ENCODE measurements at regions not wholly inside any gene's neighbourhood (a gene's known extent, or its start where the extent isn't known, plus 50 kb on each side); places are given as distances from the start of the nearest gene placed in this dataset.
A peak's percentile ranks its signal among the peaks of the same experiment; 100 is the strongest.

DNA sequence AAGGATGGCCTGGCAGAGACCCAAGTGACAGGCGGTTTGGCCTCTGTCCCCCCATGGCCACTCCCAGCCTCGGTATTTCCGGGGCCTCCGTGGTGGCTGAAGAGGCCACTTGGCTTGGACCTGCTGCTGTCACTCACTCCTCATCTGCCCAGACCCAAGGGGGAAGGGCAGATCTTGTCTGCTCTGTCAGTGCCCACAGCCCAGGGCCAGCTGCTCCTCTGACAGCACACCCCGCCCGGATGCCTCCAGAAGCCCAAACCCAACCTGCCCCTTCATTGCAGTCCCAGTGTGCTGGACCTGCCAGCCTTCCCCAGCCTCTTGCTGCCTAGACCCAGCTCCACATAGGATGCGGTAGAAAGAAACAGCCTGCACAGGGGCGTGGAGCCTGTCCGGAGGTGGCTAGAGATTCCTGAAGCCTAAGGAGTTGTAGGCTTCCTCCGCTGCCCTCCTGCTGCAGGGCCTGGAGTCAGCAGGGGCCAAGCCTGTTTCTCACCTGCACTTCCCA, 52.0 kb downstream of the MAGEF1 start:
- no peak for DNase-seq

DNA sequence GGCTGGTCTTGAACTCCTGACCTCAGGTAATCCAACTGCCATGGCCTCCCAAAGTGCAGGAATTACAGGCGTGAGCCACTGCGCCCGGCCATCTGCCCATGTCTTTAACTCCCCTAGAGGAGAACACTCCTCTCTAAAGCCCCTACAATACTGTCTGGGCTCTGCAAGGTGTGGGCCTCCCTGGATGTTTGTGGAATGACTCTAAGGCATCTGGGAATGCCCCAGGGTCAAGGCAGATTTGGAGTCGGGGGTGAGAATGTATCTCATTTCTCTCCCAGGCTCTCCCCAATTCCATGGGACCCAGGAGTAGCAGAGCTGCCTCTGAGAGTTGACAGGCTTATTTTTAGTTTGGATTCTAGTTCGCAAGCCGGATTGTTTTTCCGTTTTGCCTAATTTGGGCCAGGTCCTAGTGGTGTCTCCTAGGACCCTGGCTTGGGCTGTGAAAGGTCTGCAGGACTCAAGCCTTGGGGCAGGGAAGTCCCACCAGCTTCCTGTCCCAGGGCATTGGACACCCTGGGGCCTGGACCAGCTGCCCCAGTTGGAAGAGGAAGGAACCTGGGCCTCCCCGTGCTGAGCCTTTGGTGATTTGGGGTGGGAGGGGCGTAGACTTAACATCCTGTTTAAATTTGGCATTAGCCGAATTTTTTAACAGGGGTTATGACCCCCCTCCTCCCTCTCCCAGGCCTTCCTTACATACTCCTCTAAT, 53.5 kb downstream of the MAGEF1 start:
- DNase-seq = no peak

DNA sequence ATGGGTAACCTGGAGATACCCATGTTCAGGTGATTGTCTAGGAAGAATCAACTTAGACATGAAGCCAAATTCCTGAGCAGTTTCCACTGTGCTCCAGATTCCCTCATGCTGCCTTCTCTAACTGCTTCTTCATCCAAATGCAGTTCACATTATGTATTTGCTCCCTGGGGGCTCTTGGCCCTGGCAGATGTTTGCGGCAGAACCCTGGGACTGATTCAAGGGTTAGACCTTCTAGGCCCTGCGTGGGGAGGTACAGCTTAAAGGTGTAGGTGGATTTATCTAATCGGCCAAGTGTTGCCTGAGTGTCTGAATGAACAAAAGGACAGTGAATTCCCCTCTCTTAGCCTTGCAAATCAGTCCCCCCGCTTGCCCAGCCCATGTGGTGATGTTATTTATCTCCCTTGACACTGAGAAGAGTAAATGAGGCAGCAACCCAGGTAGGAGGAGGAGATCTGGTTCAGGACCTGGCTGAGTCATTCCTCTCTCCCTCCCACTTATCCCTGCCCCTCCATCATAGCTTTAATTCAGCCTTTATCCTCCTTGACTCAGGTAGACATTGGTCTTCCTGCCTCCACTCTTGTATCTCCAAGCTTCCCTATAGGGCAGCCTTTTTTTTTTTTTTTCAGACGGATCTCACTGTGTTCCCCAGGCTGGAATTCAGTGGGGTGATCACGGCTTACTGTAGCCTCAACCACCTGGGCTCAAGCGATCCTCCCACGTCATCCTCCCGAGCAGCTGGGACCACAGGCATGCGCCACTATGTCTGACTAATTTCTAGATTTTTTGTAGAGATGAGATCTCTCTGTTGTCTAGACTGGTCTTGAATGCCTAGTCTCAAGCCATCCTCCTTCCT, 54.8 kb downstream of the MAGEF1 start:
- DNase-seq = peak; percentile 88

DNA sequence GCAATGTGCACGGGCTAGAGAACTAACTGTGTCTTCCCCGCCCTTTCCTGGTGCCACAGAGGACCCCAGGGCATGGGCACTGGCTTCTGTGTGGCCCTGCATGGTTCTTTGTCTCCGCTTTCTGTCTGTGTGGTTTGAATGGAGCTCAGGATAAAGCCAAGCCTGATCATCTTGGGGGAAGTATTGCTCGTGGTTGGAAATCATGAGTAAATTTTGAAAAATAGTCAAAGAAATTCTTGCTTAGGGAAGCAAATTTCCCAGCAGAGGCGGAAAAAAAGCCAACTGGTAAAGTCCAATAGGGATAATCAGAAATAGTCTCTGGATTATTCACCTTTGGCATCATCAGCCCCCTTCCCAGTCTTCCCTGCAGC, 55.4 kb downstream of the MAGEF1 start:
- DNase-seq = no peak

DNA sequence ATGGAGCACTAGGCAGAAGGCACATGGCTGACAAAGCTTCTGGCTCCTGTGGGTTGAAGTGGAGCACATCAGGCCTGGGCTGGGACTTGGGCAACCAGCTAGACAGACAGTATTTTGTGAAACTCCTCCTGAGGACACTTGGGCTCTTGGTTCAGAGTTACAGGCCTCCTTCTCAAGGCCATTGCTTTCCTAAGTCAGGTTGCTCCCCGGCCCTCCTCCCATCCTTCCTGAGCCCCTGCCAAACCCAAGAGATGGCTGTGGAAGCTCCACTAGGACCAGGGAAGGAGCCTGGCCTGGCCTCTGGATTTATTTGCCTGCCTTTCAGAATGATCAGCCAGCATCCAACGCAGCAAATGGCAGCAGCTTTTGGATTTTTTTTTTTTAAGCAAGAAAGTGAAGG, 56.3 kb downstream of the MAGEF1 start:
- no peak for DNase-seq

DNA sequence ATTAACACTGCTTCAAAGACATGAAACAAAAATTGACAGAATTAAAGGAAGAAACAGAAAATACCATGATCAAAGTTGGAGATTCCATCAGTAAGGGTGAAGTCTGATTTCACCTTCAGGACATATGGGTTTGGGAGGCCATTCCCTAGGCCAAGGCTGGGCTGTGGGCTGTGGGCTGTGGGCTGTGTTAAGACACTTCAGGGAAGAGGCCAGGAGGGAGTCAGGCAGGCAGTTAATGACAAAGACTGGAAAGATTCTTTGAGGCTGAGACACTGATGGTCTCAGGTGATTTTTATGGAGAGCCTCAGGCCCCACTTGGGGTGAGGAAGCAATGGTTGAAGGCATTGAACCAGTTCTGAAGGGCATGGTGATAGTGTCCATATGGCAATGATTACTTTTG, 57.5 kb downstream of the MAGEF1 start:
- peak; percentile 57 for DNase-seq

DNA sequence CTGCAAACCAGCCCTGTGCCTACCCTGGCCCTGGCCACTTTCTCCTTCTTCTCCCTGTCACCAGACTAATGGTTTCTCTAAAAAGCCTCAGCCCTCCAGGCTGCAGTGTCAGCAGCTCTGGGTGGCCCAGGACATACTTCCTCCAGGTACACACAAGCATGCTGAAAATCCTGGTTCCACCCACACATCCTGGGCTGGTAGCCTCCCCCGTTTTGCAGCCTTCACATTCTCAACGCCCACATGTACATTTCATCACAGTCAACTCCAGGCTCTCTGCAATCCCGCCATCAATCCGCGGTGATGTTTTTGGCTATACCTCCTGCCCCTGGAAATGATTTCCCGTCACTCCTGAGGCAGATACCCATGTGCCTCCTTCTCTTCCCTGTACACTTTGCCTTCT, 59.4 kb downstream of the MAGEF1 start:
- no peak for DNase-seq

DNA sequence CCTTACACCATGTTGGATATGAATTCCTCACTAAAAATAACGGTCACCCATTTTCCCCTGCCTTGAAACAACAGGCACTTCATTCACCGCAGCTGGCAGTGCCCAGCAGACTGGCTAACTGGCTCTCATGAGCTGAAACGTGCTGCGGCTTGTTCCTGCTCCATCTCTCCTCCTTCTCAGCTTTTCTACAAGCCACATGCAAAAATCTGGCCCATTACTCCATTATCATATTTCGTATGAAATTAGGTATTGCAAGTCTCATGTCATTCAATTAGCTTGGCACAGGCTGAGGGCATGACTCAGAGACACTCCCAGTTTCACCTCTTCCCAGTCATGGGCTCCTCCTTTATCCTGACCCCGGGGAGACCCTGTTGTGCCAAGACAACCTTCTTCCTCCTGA, 60.0 kb downstream of the MAGEF1 start:
- DNase-seq = no peak

DNA sequence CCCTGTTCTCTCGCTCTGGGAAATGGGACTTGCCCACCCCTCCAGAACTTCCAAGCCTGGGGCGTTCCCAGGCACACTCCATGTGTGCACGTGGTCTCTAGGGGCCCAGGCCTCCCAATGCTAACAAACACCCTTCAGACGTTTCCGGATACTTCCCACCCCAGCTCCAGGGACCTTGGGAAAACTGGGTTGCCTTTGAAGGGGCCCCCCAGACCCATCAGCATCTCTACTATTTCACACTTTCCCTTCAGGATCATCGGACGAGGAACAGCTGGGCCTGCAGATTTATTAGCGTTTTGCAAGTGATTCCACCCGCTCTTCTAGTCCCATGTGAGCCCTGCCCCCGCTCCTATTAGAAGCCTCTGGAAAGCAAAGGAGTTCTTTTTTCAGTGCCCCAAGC, 63.2 kb downstream of the MAGEF1 start:
- DNase-seq = no peak

DNA sequence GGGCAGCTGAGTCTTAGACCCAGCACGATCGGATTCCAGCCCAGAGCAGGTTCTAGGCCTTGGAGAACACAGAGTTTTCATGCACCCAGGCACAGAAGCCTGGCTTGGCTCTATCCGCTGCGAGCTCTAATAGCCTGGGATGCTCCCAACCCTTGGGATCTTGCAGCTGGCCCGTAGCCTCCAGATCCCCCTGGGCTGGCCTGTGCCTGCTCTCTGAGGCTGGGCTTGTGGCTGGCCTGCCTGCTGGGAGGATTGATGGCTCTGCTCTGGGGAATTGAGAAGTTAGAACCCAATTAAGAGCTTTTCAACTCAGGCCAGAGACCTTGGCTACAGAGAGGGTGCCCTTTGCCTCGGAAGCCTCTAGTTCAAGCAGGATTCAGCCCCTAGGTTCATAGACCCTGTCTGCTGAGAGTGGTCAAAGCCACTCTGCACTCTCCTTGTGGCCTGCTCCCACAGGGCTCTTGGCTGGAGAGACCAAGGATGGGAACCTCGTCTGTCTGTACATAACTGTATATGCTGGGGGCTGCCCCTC, 64.4 kb downstream of the MAGEF1 start:
- no peak for DNase-seq

DNA sequence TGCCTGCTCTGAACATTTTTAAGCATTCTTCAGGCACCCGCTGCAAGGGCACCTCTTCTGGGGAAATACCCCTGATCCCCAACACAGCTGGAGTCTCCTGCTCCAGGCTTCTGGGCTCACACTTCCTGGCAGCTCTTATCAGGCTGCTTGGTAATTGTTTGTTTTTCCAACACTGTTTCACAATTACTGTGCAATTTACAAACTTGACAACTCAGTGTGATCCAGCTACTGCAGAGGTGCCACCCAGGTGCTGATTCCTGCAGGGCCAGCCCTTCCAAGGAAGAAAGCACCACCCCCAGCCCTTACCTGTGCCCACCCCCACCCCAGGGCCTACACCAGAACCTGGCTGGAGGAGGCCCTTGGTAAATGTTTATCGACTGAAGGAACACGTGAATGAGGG, 66.5 kb downstream of the MAGEF1 start:
- DNase-seq = peak; percentile 78

DNA sequence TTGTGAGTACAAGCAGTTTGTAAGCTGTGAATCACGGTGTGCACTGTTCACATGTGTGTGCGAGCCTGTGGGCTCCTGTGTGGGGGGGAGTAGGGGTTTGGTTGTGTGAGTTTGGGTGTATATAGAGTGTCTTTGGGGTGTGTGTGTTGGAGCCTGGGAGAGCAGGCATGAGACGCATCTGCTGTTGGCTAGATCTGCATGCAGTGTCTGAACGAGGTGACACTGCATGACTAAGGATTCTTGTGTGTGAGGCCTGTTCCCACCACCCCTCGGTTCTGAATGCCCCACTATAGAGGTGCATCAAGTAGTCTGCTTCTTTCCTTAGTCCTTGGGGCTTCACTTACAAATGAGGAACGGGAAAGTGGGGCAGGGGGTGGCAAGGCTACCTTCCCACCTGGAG, 68.4 kb downstream of the MAGEF1 start:
- DNase-seq = no peak

DNA sequence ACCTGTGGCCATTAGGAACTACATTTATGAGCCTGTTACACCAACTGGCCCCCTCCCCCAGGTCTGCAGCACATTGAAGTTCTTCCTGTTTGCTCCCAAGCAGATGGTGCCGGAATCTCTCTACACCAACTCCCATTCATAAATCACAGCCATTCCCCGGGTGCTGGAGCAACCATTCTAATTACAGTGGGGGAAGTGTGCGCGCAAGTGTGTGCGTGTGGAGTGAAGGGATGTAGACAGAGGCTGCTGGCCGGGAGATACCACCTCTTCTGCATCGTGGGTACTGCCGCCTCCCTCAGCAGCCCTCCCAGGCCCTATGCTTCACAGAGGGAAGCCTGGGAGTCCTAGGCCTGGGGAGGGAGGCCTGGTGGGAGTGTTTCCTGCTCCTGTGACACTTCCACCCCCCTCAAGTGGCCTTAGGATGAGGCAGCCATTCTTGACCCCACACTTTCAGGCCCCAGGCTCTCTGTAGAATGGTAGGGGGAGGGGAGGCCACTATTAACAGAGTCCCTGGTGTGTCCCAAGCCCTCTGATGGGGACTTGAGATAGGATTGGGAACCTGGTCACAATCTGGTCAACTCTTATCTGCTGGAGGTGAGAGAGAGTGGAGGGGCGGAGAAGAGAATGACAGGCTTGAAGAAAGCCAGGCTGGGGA, 69.1 kb downstream of the MAGEF1 start:
- peak; percentile 97 for DNase-seq

DNA sequence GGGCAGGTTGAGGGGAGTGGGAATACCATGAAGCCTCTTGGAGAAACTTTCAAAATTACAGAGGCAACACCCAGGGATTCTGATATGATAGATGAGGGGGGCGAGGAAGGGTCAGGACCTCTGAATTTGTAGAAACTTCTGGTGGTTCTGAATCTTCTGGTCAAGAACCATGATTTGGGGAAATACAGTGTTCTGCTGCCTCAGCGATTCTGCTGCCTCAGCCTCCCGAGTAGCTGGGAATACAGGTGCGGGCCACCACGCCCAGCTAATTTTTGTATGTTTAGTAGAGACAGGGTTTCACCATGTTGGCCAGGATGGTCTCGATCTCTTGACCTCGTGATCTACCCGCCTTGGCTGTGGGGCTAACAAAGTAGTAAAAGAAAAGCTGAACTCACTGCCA, 70.4 kb downstream of the MAGEF1 start:
- DNase-seq = no peak

DNA sequence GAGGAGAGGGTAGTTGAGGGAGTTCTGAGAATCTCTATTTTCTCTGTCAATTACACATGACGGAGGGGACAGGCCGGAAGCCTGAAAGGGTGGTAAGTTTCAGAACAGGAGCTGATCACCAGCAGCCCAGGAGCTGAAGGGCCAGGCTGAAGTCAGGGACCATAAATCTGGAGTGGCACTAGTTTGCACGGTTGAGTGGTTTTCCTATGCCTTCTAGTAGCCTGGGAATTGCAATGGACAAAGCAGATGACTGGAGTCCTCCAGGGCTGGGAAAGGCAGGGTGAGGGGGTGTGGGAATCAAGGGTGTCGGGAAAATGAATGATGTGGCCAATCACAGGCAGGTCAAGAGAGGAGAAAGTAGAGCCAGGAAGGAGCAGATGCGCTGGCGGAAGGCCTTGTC, 72.5 kb downstream of the MAGEF1 start:
- peak; percentile 23 for DNase-seq

DNA sequence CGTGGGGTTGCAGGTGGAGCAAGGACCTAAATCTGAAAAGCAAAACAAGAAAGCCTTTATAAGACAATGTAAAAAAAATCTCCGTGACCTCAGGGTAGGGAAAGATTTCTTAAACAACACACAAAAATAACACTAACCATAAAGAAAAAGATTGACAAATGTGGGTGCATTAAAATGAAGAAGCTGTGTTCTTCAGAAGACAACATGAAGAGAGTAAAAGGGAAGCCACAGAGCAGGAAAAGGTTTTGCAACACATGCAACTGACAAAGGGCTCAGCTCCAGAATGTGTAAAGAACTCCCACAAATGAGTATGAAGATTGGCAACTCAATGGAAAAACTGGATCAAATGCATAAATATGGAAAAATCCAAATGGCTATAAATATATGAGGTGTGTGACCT, 74.2 kb downstream of the MAGEF1 start:
- DNase-seq = no peak

DNA sequence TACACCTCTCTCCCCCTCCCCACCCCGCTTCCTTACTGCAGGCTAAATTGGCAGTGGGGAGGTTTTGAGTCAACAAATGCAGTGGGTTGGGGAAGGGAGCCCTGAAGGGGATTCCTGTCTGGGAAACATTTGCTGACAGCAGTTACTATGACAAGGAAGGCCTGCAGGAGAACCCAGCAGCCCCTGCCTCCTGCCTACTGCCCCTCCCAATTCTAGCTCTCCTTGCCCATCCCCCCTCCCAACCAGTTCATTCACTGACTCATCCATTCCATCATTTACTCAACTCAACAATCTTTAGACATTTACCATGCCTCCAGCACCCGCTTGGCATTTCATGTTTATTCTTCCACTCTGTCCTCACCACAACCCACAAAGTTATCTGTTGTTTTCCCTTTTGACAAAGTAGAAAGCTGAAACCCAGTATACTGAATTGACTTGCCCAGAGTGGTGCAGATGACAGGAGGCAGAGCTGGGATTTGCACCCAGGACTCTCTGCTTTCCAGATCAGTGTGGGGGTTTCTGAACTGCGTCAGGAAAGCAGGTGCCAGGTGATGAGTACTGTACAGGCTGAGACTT, 75.0 kb downstream of the MAGEF1 start:
- peak; percentile 81 for DNase-seq

DNA sequence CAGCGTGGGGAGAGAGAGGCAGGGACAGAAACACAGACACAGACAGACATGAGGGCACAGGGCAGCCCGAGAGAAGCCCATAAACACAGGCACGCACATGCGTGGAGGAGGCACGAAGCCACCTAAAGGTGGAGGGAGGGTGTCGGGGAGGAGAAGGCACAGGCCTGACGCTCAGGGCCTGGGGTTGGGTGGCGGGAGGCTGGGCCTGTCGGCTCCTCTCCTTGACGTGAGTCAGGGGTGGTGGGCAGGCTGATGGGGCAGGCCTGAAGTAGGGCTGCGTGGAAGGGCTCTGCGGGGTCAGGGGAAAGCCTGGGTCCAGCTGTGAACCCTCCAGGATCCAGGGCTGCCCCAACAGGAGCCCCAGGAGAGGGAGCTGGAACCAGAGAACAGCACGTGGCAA, 74.2 kb downstream of the EPHB3 start:
- no peak for DNase-seq

DNA sequence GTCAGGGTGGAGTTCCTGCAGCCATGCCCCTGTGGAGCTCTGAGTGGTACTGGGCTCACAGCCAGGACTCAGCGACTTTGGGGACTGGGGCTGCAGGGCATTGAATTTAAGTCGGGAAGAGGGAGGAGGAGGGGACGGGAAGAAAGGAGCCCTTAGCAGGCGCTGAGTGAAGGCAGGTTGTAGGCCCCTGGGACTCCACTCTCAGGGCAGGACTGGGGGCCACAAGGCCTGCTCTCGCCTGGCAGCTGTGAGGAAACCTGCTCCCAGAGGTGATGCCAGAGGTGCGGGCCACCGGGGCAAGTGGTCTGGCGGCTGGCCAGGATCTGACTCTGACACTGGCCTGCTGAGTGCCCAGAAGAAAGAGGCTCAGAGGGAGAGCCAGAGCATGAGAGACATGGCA, 73.5 kb downstream of the EPHB3 start:
- DNase-seq = peak; percentile 79

DNA sequence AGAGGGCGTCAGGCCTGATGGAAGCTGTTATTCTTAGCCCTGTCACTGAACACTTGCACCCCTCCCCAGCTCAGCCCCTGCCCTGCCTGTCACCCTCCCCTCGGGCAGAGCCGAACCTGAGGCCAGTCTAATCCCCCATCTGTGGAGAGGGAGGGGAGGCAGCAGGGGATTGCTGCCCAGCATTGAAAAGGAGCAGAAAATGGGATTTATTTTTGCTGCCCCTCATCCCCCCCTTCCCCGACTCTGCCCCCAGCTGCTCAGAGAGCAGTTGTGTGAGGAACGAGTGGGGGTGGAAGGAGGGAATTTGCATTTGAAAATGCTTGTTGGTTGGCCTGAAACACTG, 71.6 kb downstream of the EPHB3 start:
- no peak for DNase-seq

DNA sequence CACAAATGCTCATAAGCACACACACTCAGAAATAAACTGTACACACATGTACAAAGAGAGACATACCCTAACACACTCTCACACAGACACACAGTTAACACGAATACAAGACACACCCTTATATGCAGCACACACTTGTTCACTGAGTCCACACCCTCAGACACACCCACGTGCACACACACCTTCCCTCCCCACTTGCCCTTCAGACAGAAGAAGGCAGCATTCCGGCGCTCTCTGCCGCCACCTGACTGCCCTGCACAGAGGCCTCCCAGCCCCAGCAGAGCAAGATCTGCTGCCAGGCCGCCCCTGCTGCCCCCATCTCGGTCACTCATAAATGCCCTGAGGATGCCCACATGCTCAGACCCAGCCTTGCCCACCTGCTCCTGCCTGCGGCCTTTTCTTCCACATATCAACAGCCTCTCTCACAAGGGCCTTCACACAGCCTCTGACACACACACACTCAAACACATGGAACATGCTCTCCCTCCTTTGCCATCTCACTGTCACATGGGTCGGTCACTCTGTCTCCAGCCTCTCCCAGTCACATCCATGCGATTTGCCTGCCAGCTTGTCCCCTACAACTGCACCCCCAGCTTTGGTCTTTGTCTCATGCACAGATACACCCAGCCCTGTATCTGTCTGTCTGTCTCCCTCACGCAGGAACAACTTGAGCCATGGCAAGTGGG, 71.1 kb downstream of the EPHB3 start:
- DNase-seq = no peak
